ENCODE measurements at regions not wholly inside any gene's neighbourhood (a gene's known extent, or its start where the extent isn't known, plus 50 kb on each side); places are given as distances from the start of the nearest gene placed in this dataset.

DNA sequence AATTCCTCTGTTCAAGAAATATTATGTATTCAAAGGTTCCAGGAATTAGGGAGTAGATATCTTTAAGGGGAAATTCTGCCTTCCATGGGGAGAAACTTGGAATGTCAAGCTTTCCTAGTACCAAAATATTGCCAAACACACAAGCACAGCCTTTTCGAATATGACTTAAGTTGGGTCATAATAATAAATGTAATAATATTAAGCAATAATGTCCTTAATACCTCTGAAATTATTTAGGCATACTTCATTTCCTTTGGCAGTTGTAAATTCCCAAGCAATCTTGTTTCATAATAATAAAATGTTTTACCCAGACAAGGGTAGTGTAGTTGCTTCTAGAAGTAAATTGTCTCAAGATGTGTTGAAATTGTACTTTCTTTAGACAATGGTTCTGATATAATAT, 630.3 kb upstream of the CDH18 start:
- no peak for DNase-seq (ENCODE audit: low read depth)
- no peak overlapping the region for H3K4me3 ChIP-seq (ENCODE audit: low read depth, low read length)
- no peaks in the 10 kb centered on the region for H3K36me3 ChIP-seq (ENCODE audit: control insufficient read depth, insufficient read depth, low read length)
- TF ChIP-seq, protein P1, sequence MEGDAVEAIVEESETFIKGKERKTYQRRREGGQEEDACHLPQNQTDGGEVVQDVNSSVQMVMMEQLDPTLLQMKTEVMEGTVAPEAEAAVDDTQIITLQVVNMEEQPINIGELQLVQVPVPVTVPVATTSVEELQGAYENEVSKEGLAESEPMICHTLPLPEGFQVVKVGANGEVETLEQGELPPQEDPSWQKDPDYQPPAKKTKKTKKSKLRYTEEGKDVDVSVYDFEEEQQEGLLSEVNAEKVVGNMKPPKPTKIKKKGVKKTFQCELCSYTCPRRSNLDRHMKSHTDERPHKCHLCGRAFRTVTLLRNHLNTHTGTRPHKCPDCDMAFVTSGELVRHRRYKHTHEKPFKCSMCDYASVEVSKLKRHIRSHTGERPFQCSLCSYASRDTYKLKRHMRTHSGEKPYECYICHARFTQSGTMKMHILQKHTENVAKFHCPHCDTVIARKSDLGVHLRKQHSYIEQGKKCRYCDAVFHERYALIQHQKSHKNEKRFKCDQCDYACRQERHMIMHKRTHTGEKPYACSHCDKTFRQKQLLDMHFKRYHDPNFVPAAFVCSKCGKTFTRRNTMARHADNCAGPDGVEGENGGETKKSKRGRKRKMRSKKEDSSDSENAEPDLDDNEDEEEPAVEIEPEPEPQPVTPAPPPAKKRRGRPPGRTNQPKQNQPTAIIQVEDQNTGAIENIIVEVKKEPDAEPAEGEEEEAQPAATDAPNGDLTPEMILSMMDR (IDR thresholded peaks at IDR 0.05; ENCODE audit: insufficient read depth, low read length, poor library complexity, severe bottlenecking): no peak
- no peaks in the 10 kb centered on the region for H3K27me3 ChIP-seq (ENCODE audit: control insufficient read depth, insufficient read depth, low read length)

DNA sequence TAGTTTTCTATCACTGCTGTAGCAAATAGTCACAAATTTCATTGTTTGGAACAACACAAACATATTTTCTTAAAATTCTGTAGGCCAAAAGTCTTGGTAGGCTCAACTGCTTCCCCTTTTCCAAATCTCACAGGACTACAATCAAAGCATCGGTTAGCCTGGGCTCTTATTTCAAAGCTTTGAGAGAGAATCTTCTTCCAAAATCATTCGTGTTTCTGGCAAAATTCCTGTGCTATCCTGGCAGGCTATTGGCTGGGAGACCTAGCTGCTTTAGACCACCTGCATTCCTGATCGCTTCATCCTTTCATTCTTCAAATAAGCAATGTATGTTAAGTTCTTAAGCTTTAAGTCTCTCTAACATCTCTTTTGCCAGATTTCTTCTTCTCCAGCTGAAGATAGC, 629.8 kb upstream of the CDH18 start:
- DNase-seq (ENCODE audit: low read depth): no peak
- TF ChIP-seq, protein P1 (IDR thresholded peaks at IDR 0.05; ENCODE audit: insufficient read depth, low read length, poor library complexity, severe bottlenecking): no peak
- Histone ChIP-seq H3K27me3 (ENCODE audit: control insufficient read depth, insufficient read depth, low read length) (no peaks in the 10 kb centered on the region), H3K4me3 (ENCODE audit: low read depth, low read length) (no peak overlapping the region), H3K36me3 (ENCODE audit: control insufficient read depth, insufficient read depth, low read length) (no peaks in the 10 kb centered on the region)

DNA sequence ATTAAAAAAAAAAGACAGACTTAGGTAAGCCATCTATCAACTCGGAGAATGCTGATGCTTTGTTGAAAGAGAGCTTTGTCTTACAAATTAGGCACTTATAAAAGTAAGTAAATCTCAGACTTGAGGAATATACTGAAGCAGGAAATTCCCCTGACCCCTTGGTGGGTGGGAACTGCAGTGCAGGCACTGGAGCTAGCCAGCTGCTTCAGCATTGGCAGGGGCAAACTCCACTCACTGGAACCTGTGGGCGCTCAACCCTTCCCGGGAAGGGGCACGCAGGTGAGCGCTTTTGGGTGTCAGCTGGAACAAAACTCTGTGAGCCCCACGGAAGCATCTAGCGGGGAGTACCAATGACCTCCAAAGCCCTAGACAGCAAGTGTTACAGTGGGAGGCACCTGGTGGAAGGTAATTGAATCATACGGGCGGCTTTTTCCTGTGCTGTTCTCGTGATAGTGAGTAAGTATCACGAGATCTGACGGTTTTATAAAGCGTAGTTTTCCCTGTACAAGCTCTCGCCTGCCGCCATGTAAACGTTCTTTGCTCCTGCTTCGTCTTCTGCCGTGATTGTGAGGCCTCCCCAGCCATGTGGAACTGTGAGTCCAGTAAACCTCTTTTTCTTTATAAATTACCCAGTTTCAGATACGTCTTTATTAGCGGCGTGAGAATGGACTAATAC, 628.0 kb upstream of the CDH18 start:
- TF ChIP-seq, protein P1 (IDR thresholded peaks at IDR 0.05; ENCODE audit: insufficient read depth, low read length, poor library complexity, severe bottlenecking): no peak
- Histone ChIP-seq H3K36me3 (ENCODE audit: control insufficient read depth, insufficient read depth, low read length) (no peaks in the 10 kb centered on the region), H3K27me3 (ENCODE audit: control insufficient read depth, insufficient read depth, low read length) (no peaks in the 10 kb centered on the region), H3K4me3 (ENCODE audit: low read depth, low read length) (no peak overlapping the region)
- DNase-seq (ENCODE audit: low read depth): no peak

DNA sequence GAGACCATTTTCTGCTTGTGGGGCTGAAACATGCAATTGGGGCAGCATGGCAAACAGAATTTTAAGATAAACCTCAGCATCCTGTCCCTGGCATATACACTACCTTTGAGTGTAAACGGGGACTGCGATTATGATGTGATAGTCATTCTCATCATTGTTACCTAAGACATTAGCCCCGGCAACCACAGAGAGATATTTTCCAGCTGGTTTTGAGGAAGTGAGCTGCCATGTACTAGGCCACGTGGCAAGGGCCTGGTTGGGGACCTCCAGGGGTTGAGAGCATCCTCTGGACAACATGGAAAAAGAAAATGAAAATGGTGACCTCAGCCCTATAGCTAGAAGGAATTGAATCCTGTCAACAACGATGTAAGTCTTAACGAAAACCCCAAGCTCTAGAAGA, 623.6 kb upstream of the CDH18 start:
- DNase-seq (ENCODE audit: low read depth): no peak
- Histone ChIP-seq H3K36me3 (ENCODE audit: control insufficient read depth, insufficient read depth, low read length) (no peaks in the 10 kb centered on the region), H3K4me3 (ENCODE audit: low read depth, low read length) (no peak overlapping the region), H3K27me3 (ENCODE audit: control insufficient read depth, insufficient read depth, low read length) (no peaks in the 10 kb centered on the region)
- TF ChIP-seq, protein P1 (IDR thresholded peaks at IDR 0.05; ENCODE audit: insufficient read depth, low read length, poor library complexity, severe bottlenecking): no peak

DNA sequence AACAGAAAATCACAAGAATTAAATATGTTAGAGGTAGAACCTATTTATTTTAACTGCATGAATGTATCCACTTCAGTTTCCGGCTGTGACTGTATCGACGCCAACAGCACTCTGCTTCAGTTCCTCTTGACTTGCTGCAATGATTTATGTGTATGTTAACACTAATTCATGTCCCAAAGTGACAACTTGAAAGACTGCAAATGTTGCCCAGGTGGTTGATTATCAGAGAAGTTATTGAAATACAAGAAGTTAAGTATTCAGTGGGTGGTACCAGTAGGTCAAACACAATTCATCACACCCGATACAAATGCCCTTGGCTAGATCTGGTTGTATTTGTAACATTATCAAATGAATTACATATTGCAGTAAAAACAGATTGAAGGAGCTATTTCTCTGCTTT, 622.7 kb upstream of the CDH18 start:
- DNase-seq (ENCODE audit: low read depth): no peak
- Histone ChIP-seq H3K27me3 (ENCODE audit: control insufficient read depth, insufficient read depth, low read length) (no peaks in the 10 kb centered on the region), H3K36me3 (ENCODE audit: control insufficient read depth, insufficient read depth, low read length) (no peaks in the 10 kb centered on the region), H3K4me3 (ENCODE audit: low read depth, low read length) (no peak overlapping the region)
- TF ChIP-seq, protein P1 (IDR thresholded peaks at IDR 0.05; ENCODE audit: insufficient read depth, low read length, poor library complexity, severe bottlenecking): no peak

DNA sequence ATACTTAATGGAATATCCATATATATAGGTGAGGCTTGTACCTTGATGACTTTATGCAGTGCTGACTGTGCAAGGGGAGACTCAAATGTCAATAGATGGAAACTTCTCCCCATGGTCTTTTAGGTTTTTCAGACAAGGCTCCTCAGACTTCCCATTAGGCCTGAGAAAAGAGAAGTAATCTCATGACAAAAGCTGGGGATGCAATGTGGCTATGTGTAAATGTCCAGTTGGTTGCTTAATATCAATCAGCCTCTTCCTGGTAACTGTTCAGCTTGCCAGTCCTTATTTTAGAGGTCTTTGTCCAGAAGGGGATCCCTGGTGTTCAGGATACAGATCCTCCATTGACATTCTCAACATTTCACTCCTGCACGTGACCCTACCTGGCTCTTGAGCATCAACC, 621.1 kb upstream of the CDH18 start:
- Histone ChIP-seq H3K27me3 (ENCODE audit: control insufficient read depth, insufficient read depth, low read length) (no peaks in the 10 kb centered on the region), H3K36me3 (ENCODE audit: control insufficient read depth, insufficient read depth, low read length) (no peaks in the 10 kb centered on the region), H3K4me3 (ENCODE audit: low read depth, low read length) (no peak overlapping the region)
- no peak for DNase-seq (ENCODE audit: low read depth)
- TF ChIP-seq, protein P1 (IDR thresholded peaks at IDR 0.05; ENCODE audit: insufficient read depth, low read length, poor library complexity, severe bottlenecking): no peak
